ENCODE measurements at regions not wholly inside any gene's neighbourhood (a gene's known extent, or its start where the extent isn't known, plus 50 kb on each side); places are given as distances from the start of the nearest gene placed in this dataset.

- TF ChIP-seq, protein P1, sequence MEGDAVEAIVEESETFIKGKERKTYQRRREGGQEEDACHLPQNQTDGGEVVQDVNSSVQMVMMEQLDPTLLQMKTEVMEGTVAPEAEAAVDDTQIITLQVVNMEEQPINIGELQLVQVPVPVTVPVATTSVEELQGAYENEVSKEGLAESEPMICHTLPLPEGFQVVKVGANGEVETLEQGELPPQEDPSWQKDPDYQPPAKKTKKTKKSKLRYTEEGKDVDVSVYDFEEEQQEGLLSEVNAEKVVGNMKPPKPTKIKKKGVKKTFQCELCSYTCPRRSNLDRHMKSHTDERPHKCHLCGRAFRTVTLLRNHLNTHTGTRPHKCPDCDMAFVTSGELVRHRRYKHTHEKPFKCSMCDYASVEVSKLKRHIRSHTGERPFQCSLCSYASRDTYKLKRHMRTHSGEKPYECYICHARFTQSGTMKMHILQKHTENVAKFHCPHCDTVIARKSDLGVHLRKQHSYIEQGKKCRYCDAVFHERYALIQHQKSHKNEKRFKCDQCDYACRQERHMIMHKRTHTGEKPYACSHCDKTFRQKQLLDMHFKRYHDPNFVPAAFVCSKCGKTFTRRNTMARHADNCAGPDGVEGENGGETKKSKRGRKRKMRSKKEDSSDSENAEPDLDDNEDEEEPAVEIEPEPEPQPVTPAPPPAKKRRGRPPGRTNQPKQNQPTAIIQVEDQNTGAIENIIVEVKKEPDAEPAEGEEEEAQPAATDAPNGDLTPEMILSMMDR (IDR thresholded peaks at IDR 0.05) = no peak
- no peak for TF ChIP-seq POLR2AphosphoS5 (IDR thresholded peaks at IDR 0.05)
- no peak for TF ChIP-seq POLR2A (IDR thresholded peaks at IDR 0.05)
- TF ChIP-seq EP300 (IDR thresholded peaks at IDR 0.05) = no peak
These were observed 419.1 kb downstream of the ARL4A start for GRCh38 chr7:13106513-13106912.

Data from sigmoid colon (tissue), 4 donors.